ENCODE measurements at regions not wholly inside any gene's neighbourhood (a gene's known extent, or its start where the extent isn't known, plus 50 kb on each side); places are given as distances from the start of the nearest gene placed in this dataset.

DNA sequence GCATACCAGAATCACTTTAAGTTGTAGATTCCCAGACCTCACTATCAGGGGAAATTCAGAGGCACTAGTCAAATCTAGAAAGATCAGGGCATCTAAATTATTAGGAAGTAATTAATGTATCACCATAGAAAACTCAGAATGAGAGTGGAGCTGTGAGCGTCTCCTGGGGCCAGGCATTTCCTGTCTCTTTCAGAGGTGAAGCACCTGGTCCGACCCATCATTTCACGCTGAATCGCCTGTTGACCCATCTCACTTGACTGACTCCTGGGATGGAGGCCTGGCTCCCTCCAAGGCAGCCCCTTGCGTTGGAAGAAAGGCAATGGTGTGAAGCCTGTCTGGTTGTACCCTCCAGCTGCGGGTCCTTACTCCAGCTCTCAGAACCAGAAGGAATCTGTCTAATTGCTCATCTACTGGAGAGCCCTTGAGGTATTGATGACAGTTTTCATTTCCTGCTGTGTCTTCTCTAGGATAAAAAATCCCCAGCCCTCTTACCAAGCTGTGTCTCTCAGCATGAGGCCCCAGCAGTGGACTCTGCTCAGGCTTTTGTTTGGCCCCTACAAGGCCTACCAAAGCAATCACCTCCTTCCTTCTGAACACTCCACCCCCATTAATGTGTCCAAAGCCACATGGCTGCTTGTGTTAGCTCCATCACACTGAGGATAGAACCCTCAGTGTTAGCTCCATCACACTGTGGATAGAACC lies 93.2 kb upstream of the SYT13 start:
- Histone ChIP-seq H3K27ac (ENCODE audit: low read length) (no peak overlapping the region), H3K27me3 (replicated peaks; ENCODE audit: insufficient read depth, low read length) (peaks cover 29% of the 10 kb centered on the region), H3K9ac (ENCODE audit: low read length) (no peak overlapping the region), H3K4me2 (ENCODE audit: low read depth, low read length) (no peak overlapping the region), H3K9me3 (replicated peaks; ENCODE audit: insufficient read depth, low read length) (no peaks in the 10 kb centered on the region), H4K20me1 (ENCODE audit: insufficient read depth, low read length) (no peaks in the 10 kb centered on the region), H3K4me3 (ENCODE audit: low read length) (no peak overlapping the region), H2AFZ (ENCODE audit: low read length) (no peak overlapping the region), H3K79me2 (ENCODE audit: low read length) (no peaks in the 10 kb centered on the region), H3K36me3 (replicated peaks; ENCODE audit: insufficient read depth, low read length) (no peaks in the 10 kb centered on the region), H3K4me1 (ENCODE audit: low read length) (peaks cover 8% of the 10 kb centered on the region), H3F3A (ENCODE audit: insufficient read depth, low read length) (no peaks in the 10 kb centered on the region), H3K9me2 (replicated peaks; ENCODE audit: insufficient read depth, low read length) (no peaks in the 10 kb centered on the region)
- no peak for TF ChIP-seq CTCF (IDR thresholded peaks at IDR 0.05; ENCODE audit: low read length)
- no peak for TF ChIP-seq EZH2 (optimal IDR thresholded peaks at IDR 0.05; ENCODE audit: low read depth, low read length)
- TF ChIP-seq EZH2phosphoT487 (IDR thresholded peaks at IDR 0.05; ENCODE audit: low read length), result no peak
- DNase-seq, result no peak

DNA sequence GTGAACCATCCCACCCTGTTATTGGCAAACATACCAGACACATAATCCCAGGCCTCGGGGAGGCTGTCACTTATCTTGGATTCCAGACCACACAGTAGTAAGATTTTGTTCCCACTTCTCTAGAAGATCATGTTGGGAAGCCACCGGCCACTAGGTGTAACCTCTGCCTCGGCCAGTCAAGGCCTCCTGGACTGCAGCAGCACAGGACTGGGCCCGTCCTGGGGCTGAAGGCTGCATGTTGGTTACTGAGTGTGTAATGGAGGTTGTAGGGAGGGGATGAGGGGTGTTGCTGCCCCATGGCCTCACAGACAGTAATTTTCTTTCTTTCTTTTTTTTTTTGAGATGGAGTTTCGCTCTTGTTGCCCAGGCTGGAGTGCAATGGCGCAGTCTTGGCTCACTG lies 92.4 kb upstream of the SYT13 start:
- Histone ChIP-seq H3K79me2 (ENCODE audit: low read length) (no peaks in the 10 kb centered on the region), H3K27me3 (replicated peaks; ENCODE audit: insufficient read depth, low read length) (peaks cover 34% of the 10 kb centered on the region), H3K4me2 (ENCODE audit: low read depth, low read length) (no peak overlapping the region), H3K4me1 (ENCODE audit: low read length) (peaks cover 5% of the 10 kb centered on the region), H3K27ac (ENCODE audit: low read length) (no peak overlapping the region), H3K4me3 (ENCODE audit: low read length) (no peak overlapping the region), H3K9ac (ENCODE audit: low read length) (no peak overlapping the region), H3K9me3 (replicated peaks; ENCODE audit: insufficient read depth, low read length) (no peaks in the 10 kb centered on the region), H3K36me3 (replicated peaks; ENCODE audit: insufficient read depth, low read length) (no peaks in the 10 kb centered on the region), H3K9me2 (replicated peaks; ENCODE audit: insufficient read depth, low read length) (no peaks in the 10 kb centered on the region), H2AFZ (ENCODE audit: low read length) (no peak overlapping the region), H4K20me1 (ENCODE audit: insufficient read depth, low read length) (no peaks in the 10 kb centered on the region), H3F3A (ENCODE audit: insufficient read depth, low read length) (no peaks in the 10 kb centered on the region)
- DNase-seq, result no peak
- TF ChIP-seq EZH2phosphoT487 (IDR thresholded peaks at IDR 0.05; ENCODE audit: low read length), result no peak
- TF ChIP-seq CTCF (IDR thresholded peaks at IDR 0.05; ENCODE audit: low read length), result no peak
- TF ChIP-seq EZH2 (optimal IDR thresholded peaks at IDR 0.05; ENCODE audit: low read depth, low read length), result no peak

DNA sequence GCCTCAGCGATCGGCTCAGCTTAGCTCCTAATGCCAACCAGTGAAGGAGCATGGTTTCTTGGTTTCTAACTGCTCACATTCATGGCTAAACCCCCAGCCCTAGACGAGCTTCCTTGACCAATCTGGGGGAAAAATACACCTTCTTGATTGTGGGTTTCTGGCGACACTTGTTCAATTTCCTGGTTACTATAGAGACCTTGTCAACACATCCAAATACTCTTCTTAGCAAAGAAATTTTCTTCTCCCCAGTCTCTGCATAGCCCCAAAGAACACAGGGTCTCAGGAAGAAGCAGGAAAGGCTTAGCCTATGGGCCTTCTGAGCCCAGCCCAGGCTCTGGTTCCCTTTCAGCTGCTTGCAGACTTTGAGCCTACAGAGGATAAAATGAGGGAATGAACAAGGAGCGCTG lies 88.5 kb upstream of the SYT13 start:
- Histone ChIP-seq H3K4me2 (ENCODE audit: low read depth, low read length) (no peak overlapping the region), H3K9me2 (replicated peaks; ENCODE audit: insufficient read depth, low read length) (no peaks in the 10 kb centered on the region), H3K79me2 (ENCODE audit: low read length) (no peaks in the 10 kb centered on the region), H3K4me1 (ENCODE audit: low read length) (no peaks in the 10 kb centered on the region), H3K4me3 (ENCODE audit: low read length) (no peak overlapping the region), H3K9me3 (replicated peaks; ENCODE audit: insufficient read depth, low read length) (no peaks in the 10 kb centered on the region), H4K20me1 (ENCODE audit: insufficient read depth, low read length) (no peaks in the 10 kb centered on the region), H3F3A (ENCODE audit: insufficient read depth, low read length) (no peaks in the 10 kb centered on the region), H3K27me3 (replicated peaks; ENCODE audit: insufficient read depth, low read length) (peaks cover 42% of the 10 kb centered on the region), H2AFZ (ENCODE audit: low read length) (no peak overlapping the region), H3K27ac (ENCODE audit: low read length) (no peak overlapping the region), H3K36me3 (replicated peaks; ENCODE audit: insufficient read depth, low read length) (no peaks in the 10 kb centered on the region), H3K9ac (ENCODE audit: low read length) (no peak overlapping the region)
- no peak for TF ChIP-seq CTCF (IDR thresholded peaks at IDR 0.05; ENCODE audit: low read length)
- no peak for TF ChIP-seq EZH2 (optimal IDR thresholded peaks at IDR 0.05; ENCODE audit: low read depth, low read length)
- no peak for TF ChIP-seq EZH2phosphoT487 (IDR thresholded peaks at IDR 0.05; ENCODE audit: low read length)
- no peak for DNase-seq

All from MM.1S (cell line).